Loucy (cell line): ENCODE measurements at regions not wholly inside any gene's neighbourhood (a gene's known extent, or its start where the extent isn't known, plus 50 kb on each side); places are given as distances from the start of the nearest gene placed in this dataset.

ENCODE experiments used
- H2AFZ ChIP-seq: fragments of 200-600 bp; sonication (generic); 2 replicates; pipeline ENCODE4 v1.6.0; 2016; ENCODE audit warnings: antibody characterized with exemption, mild to moderate bottlenecking, low read length, moderate library complexity
- H3F3A ChIP-seq: fragments of 200-600 bp; 2 replicates; pipeline ENCODE4 v1.6.0; 2016; ENCODE audit warnings: antibody characterized with exemption, low read depth, mild to moderate bottlenecking
- H3K27me3 ChIP-seq: fragments of 200-600 bp; sonication (generic); 2 replicates; pipeline ENCODE4 v1.6.1; 2014; ENCODE audit warnings: low read length, mild to moderate bottlenecking; ENCODE audit not compliant: insufficient read depth, poor library complexity, severe bottlenecking
- H3K36me3 ChIP-seq: fragments of 200-600 bp; sonication (generic); 2 replicates; pipeline ENCODE4 v1.6.1; 2016; ENCODE audit warnings: low read length; ENCODE audit not compliant: insufficient read depth
- H3K4me1 ChIP-seq: fragments of 200-600 bp; sonication (generic); 2 replicates; pipeline ENCODE4 v1.5.1; 2014; ENCODE audit warnings: low read length, mild to moderate bottlenecking; ENCODE audit not compliant: insufficient read depth, poor library complexity, severe bottlenecking
- H3K4me2 ChIP-seq: fragments of 200-600 bp; sonication (generic); 2 replicates; pipeline ENCODE4 v1.6.0; 2014; ENCODE audit warnings: antibody characterized with exemption, low read length, low read depth, mild to moderate bottlenecking; ENCODE audit not compliant: poor library complexity, severe bottlenecking
- H3K4me3 ChIP-seq: fragments of 200-600 bp; sonication (generic); 2 replicates; pipeline ENCODE4 v1.5.1; 2014; ENCODE audit warnings: low read length, mild to moderate bottlenecking, mixed read lengths; ENCODE audit not compliant: poor library complexity, severe bottlenecking
- H3K79me2 ChIP-seq: fragments of 200-600 bp; sonication (generic); 2 replicates; pipeline ENCODE4 v1.6.1; 2014; ENCODE audit warnings: low read length; ENCODE audit not compliant: insufficient read depth
- H3K9ac ChIP-seq: fragments of 200-600 bp; sonication (generic); 2 replicates; pipeline ENCODE4 v1.6.0; 2014; ENCODE audit warnings: mild to moderate bottlenecking, low read depth, low read length, moderate library complexity; ENCODE audit not compliant: poor library complexity, severe bottlenecking
- H3K9me2 ChIP-seq: fragments of 200-600 bp; sonication (generic); replicated peaks from 2 replicates; pipeline ENCODE4 v1.6.1; 2016; ENCODE audit warnings: low read depth, low read length, mixed read lengths
- H3K9me3 ChIP-seq: fragments of 200-600 bp; sonication (generic); 2 replicates; pipeline ENCODE4 v1.6.1; 2014; ENCODE audit warnings: mild to moderate bottlenecking, antibody characterized with exemption, low read length, low read depth; ENCODE audit not compliant: insufficient read depth
- H4K20me1 ChIP-seq: fragments of 200-600 bp; sonication (generic); 2 replicates; pipeline ENCODE4 v1.6.0; 2014; ENCODE audit warnings: antibody characterized with exemption, low read length, mild to moderate bottlenecking; ENCODE audit not compliant: insufficient read depth, poor library complexity, severe bottlenecking
- EZH2phosphoT487 ChIP-seq: fragments of 200-600 bp; IDR thresholded peaks from 2 replicates; pipeline ENCODE4 v1.6.1; 2018; ENCODE audit warnings: antibody characterized with exemption, mild to moderate bottlenecking, moderate library complexity, borderline replicate concordance
- TF ChIP-seq, protein P1 (sequence below): fragments of 200-600 bp; sonication (generic); conservative IDR thresholded peaks from 2 replicates; pipeline ENCODE4 v1.5.1; 2014; ENCODE audit warnings: mild to moderate bottlenecking, antibody characterized with exemption, low read length

DNA sequence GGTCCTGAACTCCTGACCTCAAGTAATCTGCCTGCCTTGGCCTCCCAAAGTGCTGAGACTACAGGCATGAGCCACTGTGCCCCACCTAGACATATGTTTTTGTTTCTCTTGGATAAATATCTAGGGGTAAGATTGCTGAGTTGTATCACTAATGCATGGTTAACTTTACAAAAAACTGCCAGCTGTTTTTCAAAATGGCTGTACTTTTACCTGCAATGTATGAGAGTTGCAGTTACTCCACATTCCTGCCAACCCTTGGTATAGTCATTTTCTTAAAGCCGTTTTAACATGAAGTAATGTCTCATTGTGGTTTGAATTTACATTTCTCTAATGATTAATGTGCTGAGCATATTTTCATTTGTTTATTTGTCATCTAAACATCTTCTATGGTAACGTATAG is 289.7 kb downstream of the UTRN start:
- H3K9me2 ChIP-seq, result no peaks in the 10 kb centered on the region
- peaks cover 19% of the 10 kb centered on the region for H3K36me3 ChIP-seq
- H3K4me1 ChIP-seq, result peaks cover 5% of the 10 kb centered on the region
- H4K20me1 ChIP-seq, result no peaks in the 10 kb centered on the region
- H3K4me3 ChIP-seq, result no peak overlapping the region
- no peak for TF ChIP-seq EZH2phosphoT487
- TF ChIP-seq, protein P1, sequence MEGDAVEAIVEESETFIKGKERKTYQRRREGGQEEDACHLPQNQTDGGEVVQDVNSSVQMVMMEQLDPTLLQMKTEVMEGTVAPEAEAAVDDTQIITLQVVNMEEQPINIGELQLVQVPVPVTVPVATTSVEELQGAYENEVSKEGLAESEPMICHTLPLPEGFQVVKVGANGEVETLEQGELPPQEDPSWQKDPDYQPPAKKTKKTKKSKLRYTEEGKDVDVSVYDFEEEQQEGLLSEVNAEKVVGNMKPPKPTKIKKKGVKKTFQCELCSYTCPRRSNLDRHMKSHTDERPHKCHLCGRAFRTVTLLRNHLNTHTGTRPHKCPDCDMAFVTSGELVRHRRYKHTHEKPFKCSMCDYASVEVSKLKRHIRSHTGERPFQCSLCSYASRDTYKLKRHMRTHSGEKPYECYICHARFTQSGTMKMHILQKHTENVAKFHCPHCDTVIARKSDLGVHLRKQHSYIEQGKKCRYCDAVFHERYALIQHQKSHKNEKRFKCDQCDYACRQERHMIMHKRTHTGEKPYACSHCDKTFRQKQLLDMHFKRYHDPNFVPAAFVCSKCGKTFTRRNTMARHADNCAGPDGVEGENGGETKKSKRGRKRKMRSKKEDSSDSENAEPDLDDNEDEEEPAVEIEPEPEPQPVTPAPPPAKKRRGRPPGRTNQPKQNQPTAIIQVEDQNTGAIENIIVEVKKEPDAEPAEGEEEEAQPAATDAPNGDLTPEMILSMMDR, result no peak
- H3K4me2 ChIP-seq, result no peak overlapping the region
- H2AFZ ChIP-seq, result no peak overlapping the region
- H3K79me2 ChIP-seq, result no peaks in the 10 kb centered on the region
- no peak overlapping the region for H3K9ac ChIP-seq
- no peaks in the 10 kb centered on the region for H3F3A ChIP-seq
- no peaks in the 10 kb centered on the region for H3K9me3 ChIP-seq
- no peaks in the 10 kb centered on the region for H3K27me3 ChIP-seq

DNA sequence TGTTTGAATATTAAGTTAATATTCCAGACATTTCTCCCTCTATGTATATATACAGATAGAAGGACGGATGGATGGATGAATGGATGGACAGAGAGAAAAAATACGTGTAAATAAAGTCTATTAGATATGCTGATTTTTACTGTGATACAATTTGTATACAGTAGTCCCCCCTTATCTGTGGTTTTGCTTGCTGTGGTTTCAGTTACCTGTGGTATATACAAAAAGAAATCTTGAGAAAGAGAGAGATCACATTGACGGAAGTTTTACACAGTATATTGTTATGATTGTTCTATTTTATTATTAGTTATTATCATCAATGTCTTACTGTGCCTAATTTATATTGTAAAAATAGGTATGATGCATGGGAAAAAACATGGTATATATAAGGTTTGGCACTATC is 290.2 kb downstream of the UTRN start:
- Histone ChIP-seq H2AFZ (no peak overlapping the region), H3K4me1 (peaks cover 5% of the 10 kb centered on the region), H3K36me3 (peaks cover 17% of the 10 kb centered on the region), H3K4me2 (no peak overlapping the region), H3K9me2 (no peaks in the 10 kb centered on the region), H4K20me1 (no peaks in the 10 kb centered on the region), H3K79me2 (no peaks in the 10 kb centered on the region), H3K27me3 (no peaks in the 10 kb centered on the region), H3K9me3 (no peaks in the 10 kb centered on the region), H3K4me3 (no peak overlapping the region), H3F3A (no peaks in the 10 kb centered on the region), H3K9ac (no peak overlapping the region)
- TF ChIP-seq EZH2phosphoT487, result no peak
- TF ChIP-seq, protein P1, result no peak

DNA sequence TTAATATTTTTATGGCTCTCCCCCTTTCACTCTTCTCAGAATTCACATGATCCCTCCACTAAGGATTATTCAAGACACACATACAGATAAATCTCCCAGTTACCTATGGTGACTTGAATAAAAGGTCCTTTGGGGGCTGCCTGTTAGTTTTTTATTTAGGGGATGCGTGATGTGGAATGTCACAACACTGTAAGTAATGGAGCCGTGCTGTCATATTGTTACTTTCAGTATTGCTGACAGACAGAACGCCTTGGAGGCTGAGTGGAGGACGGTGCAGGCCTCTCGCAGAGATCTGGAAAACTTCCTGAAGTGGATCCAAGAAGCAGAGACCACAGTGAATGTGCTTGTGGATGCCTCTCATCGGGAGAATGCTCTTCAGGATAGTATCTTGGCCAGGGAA is 291.7 kb downstream of the UTRN start:
- H3K79me2 ChIP-seq, result no peaks in the 10 kb centered on the region
- H3K9me3 ChIP-seq, result no peaks in the 10 kb centered on the region
- no peaks in the 10 kb centered on the region for H4K20me1 ChIP-seq
- TF ChIP-seq, protein P1, result no peak
- H3K4me1 ChIP-seq, result peaks cover 5% of the 10 kb centered on the region
- H3K36me3 ChIP-seq, result peaks cover 17% of the 10 kb centered on the region
- no peak overlapping the region for H3K9ac ChIP-seq
- no peak overlapping the region for H3K4me2 ChIP-seq
- no peaks in the 10 kb centered on the region for H3K9me2 ChIP-seq
- no peak overlapping the region for H2AFZ ChIP-seq
- H3F3A ChIP-seq, result no peaks in the 10 kb centered on the region
- no peak overlapping the region for H3K4me3 ChIP-seq
- no peaks in the 10 kb centered on the region for H3K27me3 ChIP-seq
